ENCODE measurements at regions not wholly inside any gene's neighbourhood (a gene's known extent, or its start where the extent isn't known, plus 50 kb on each side); places are given as distances from the start of the nearest gene placed in this dataset.

DNA sequence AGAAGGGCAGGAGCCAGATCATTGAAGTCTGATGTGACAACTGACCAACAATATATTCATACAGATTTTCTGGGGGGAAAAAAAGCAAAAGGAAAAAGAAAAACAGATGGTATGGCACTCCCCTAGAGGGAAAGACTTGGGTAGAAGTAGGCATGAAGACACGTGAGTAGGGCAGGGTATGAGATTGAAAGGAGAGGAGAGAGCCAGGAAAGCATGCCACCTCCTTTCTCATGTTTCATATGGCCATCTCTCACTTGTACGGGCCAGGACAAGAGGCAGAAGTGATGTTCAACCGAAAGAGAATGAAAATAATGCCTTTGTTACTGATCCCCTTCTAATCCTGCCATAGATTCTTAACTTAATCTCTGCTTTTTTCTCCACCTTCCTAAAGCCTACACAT lies 139.0 kb upstream of the ACTBL2 start:
- TF ChIP-seq, protein P1, sequence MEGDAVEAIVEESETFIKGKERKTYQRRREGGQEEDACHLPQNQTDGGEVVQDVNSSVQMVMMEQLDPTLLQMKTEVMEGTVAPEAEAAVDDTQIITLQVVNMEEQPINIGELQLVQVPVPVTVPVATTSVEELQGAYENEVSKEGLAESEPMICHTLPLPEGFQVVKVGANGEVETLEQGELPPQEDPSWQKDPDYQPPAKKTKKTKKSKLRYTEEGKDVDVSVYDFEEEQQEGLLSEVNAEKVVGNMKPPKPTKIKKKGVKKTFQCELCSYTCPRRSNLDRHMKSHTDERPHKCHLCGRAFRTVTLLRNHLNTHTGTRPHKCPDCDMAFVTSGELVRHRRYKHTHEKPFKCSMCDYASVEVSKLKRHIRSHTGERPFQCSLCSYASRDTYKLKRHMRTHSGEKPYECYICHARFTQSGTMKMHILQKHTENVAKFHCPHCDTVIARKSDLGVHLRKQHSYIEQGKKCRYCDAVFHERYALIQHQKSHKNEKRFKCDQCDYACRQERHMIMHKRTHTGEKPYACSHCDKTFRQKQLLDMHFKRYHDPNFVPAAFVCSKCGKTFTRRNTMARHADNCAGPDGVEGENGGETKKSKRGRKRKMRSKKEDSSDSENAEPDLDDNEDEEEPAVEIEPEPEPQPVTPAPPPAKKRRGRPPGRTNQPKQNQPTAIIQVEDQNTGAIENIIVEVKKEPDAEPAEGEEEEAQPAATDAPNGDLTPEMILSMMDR (IDR thresholded peaks at IDR 0.05; ENCODE audit: low read depth, low read length, poor library complexity, severe bottlenecking) = no peak
- TF ChIP-seq EZH2phosphoT487 (IDR thresholded peaks at IDR 0.05; ENCODE audit: borderline replicate concordance, low read length) = no peak

All from DOHH2 (cell line).